CD8-positive, alpha-beta memory T cell (primary cell): ENCODE measurements at regions not wholly inside any gene's neighbourhood (a gene's known extent, or its start where the extent isn't known, plus 50 kb on each side); places are given as distances from the start of the nearest gene placed in this dataset.

Experiments
- CTCF ChIA-PET: fragments of 350-600 bp; sonication (Branson Sonifier 250); formaldehyde crosslinking; loops from one replicate; lab custom pipeline; 2021; ENCODE audit warnings: antibody characterized with exemption; lab: Charles Lee
- POLR2A ChIA-PET: fragments of 350-600 bp; sonication (Branson Sonifier 250); formaldehyde crosslinking; loops from one replicate; lab custom pipeline; 2021; ENCODE audit warnings: antibody characterized with exemption; lab: Charles Lee
- DNase-seq, 5 donors: peaks; one replicate each; pipeline versions ENCODE4 v3.0.0 to v3.0.0-alpha.2; 2020 to 2022; ENCODE audit warnings: mixed read lengths in 1 of 5
- H3K27ac ChIP-seq: one replicate; pipeline ENCODE4 v1.7.0; 2013; ENCODE audit warnings: low read depth, mild to moderate bottlenecking, low read length, moderate library complexity
- H3K27me3 ChIP-seq: 2 replicates; pipeline ENCODE4 v1.7.0; 2013; ENCODE audit warnings: low read length, mild to moderate bottlenecking; ENCODE audit not compliant: insufficient read depth, poor library complexity, severe bottlenecking
- H3K36me3 ChIP-seq: 2 replicates; pipeline ENCODE4 v1.7.0; 2013; ENCODE audit warnings: mild to moderate bottlenecking, low read length, moderate library complexity; ENCODE audit not compliant: insufficient read depth
- H3K4me1 ChIP-seq: 2 replicates; pipeline ENCODE4 v1.7.0; 2013; ENCODE audit warnings: mild to moderate bottlenecking, low read length, moderate library complexity; ENCODE audit not compliant: insufficient read depth
- H3K4me3 ChIP-seq: 2 replicates; pipeline ENCODE4 v1.7.0; 2013; ENCODE audit warnings: mild to moderate bottlenecking, low read length
- H3K9me3 ChIP-seq: 2 replicates; pipeline ENCODE4 v1.7.0; 2013; ENCODE audit warnings: mild to moderate bottlenecking, low read length
- H3K27ac Mint-ChIP-seq, 8 donors: one replicate each; pipeline ENCODE4 v1.8.0; 2020 to 2021; ENCODE audit warnings: mixed read lengths in 8 of 8, mild to moderate bottlenecking in 6 of 8, inconsistent platforms in 3 of 8, moderate library complexity in 3 of 8
- H3K27me3 Mint-ChIP-seq, 2 donors: one replicate each; pipeline ENCODE4 v1.8.0; 2020 to 2021; ENCODE audit warnings: mixed read lengths in 2 of 2, mild to moderate bottlenecking in 1 of 2, moderate library complexity in 1 of 2
- H3K36me3 Mint-ChIP-seq, 3 donors: one replicate each; pipeline ENCODE4 v1.8.0; 2020 to 2021; ENCODE audit warnings: mixed read lengths in 3 of 3, inconsistent platforms in 1 of 3, mild to moderate bottlenecking in 1 of 3
- H3K4me1 Mint-ChIP-seq, 3 donors: one replicate each; pipeline ENCODE4 v1.8.0; 2020 to 2021; ENCODE audit warnings: mixed read lengths in 3 of 3, inconsistent platforms in 1 of 3, mild to moderate bottlenecking in 1 of 3
- H3K4me3 Mint-ChIP-seq, 7 donors: one replicate each; pipeline ENCODE4 v1.8.0; 2020 to 2021; ENCODE audit warnings: mixed read lengths in 7 of 7, mild to moderate bottlenecking in 6 of 7, moderate library complexity in 4 of 7, inconsistent platforms in 2 of 7
- H3K9me3 Mint-ChIP-seq, 5 donors: one replicate each; pipeline ENCODE4 v1.8.0; 2020 to 2022; ENCODE audit warnings: mixed read lengths in 5 of 5, mild to moderate bottlenecking in 3 of 5, moderate library complexity in 2 of 5, inconsistent platforms in 1 of 5

DNA sequence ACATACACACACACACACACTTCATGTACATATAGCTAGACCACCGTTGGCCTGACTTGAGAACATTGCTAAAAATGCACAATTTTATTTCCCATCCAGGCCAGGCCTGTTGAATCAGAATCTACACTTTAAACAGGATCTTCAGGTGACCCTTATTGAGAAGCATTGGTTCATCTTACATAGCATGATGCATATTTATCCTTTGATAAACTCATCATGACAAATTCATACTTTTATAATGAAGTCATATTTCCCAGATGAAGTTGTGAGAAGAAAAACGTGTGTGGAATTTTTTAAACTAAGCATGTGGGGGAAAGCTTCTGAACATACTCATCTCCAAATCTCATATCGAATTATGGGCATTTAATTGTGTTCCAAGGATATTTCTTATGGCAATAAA is 877.7 kb downstream of the MRPL39 start:
- Histone ChIP-seq H3K4me3 (no peak overlapping the region), H3K36me3 (no peaks in the 10 kb centered on the region), H3K27me3 (no peaks in the 10 kb centered on the region), H3K27ac (no peak overlapping the region), H3K4me1 (no peaks in the 10 kb centered on the region), H3K9me3 (no peaks in the 10 kb centered on the region)
- CTCF ChIA-PET, result no interaction called here
- no peak for DNase-seq
- no peaks in the 10 kb centered on the region for H3K36me3 Mint-ChIP-seq
- H3K27me3 Mint-ChIP-seq, result no peaks in the 10 kb centered on the region
- peaks cover 0 to 5% (median 0%) of the 10 kb centered on the region in 5 donors for H3K9me3 Mint-ChIP-seq
- H3K27ac Mint-ChIP-seq, result no peak overlapping the region
- POLR2A ChIA-PET, result no interaction called here
- H3K4me1 Mint-ChIP-seq, result no peaks in the 10 kb centered on the region
- no peak overlapping the region for H3K4me3 Mint-ChIP-seq

DNA sequence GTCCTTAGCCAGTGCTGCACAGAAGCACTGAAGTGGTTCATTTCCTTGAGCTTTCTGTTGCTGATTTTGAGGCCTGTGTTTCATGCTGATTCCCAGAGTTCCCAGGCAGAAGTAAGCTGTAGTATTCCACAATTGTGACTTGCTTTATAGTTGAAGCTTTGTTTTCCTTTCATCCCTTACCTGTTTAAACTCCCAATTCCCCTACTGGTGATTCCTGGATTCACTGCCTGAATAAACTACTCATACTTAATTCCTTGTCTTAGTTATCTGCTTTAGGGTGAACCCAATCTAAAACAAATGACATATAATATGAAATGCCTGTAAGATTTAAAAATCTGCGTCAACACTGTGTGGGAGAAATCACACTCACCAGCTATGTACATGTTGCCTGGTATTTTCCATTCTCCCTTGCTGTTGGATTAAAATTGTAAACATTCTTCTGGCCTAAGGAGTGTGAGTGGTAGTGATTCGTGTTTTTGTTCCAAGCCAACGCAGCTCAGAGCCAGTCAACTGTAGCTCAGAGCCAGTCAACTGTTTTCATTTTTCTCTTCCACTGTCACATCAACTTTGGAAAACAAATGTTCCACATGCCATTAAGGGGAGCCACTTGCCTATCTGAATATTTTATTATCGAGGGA is 879.4 kb downstream of the MRPL39 start:
- no peak overlapping the region for H3K4me3 ChIP-seq
- Mint-ChIP-seq H3K36me3 (no peaks in the 10 kb centered on the region), H3K27me3 (no peaks in the 10 kb centered on the region), H3K4me3 (no peak overlapping the region), H3K27ac (no peak overlapping the region), H3K9me3 (peaks cover 0 to 5% (median 0%) of the 10 kb centered on the region in 5 donors), H3K4me1 (no peaks in the 10 kb centered on the region)
- H3K9me3 ChIP-seq, result no peaks in the 10 kb centered on the region
- no peaks in the 10 kb centered on the region for H3K4me1 ChIP-seq
- no peaks in the 10 kb centered on the region for H3K27me3 ChIP-seq
- ChIA-PET POLR2A (no interaction called here), CTCF (no interaction called here)
- H3K27ac ChIP-seq, result no peak overlapping the region
- no peak for DNase-seq
- no peaks in the 10 kb centered on the region for H3K36me3 ChIP-seq

DNA sequence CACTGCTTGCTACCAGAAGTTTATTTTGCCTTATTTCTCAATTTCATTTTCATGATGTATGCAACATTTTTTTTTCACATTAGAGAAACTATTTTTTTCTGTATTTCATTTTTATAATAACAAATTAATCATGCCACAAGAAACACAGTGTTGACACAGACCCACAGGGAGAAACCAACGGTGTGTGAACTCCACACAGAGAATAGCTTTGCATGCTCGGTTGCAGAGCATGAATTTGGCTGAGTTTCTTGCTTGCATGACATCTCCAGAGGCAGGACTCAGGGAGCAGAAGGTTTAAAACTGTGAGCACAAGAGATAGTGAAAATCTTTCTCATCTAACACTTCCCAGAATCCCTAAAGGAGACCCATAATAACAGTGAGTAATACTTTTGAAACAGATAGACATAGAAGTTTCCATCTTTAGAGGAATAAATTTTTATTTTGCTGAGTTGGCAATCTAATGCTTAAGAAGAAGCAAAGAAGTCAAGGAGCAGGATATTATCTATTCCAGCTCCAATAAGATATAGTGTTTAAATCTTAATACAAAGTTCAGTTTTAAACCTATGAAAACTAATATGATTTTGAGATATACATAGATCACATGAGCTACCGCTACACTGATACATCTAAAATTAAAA is 890.9 kb downstream of the MRPL39 start:
- Mint-ChIP-seq H3K27ac (no peak overlapping the region), H3K4me3 (no peak overlapping the region), H3K36me3 (no peaks in the 10 kb centered on the region), H3K4me1 (no peaks in the 10 kb centered on the region), H3K9me3 (peaks cover 0 to 16% (median 3%) of the 10 kb centered on the region in 5 donors), H3K27me3 (no peaks in the 10 kb centered on the region)
- no peak overlapping the region for H3K4me3 ChIP-seq
- no peak overlapping the region for H3K27ac ChIP-seq
- H3K9me3 ChIP-seq, result no peaks in the 10 kb centered on the region
- H3K36me3 ChIP-seq, result no peaks in the 10 kb centered on the region
- no peaks in the 10 kb centered on the region for H3K27me3 ChIP-seq
- CTCF ChIA-PET, result no interaction called here
- POLR2A ChIA-PET, result no interaction called here
- no peaks in the 10 kb centered on the region for H3K4me1 ChIP-seq
- no peak for DNase-seq

DNA sequence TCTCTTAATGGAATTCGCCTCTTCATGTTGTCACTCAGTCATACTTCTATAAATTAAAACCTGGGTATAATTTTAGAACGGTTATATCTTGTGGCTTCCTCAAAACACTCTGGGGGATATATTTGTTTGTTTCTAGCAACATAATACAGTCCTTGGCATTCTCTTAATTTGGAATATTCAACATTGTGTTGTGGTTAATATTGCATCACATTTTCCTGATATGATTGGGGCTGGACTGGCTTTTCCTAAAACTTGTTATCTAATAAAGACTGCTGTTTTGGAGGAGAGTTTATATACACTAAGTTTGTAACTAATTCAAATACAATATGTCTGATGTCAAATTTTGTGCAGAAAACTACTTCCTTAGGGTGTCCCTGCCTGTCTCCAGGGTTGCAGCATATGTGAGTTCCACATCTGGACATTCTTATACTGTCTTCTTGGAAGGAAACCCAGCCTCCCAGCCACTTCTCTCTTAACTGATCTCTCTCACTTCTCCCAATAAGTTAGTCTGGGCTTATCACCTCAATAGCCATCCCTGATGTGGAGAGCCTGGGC is 892.6 kb downstream of the MRPL39 start:
- H3K4me1 Mint-ChIP-seq, result no peaks in the 10 kb centered on the region
- POLR2A ChIA-PET, result no interaction called here
- no peaks in the 10 kb centered on the region for H3K36me3 Mint-ChIP-seq
- Histone ChIP-seq H3K27me3 (no peaks in the 10 kb centered on the region), H3K4me1 (no peaks in the 10 kb centered on the region), H3K36me3 (no peaks in the 10 kb centered on the region), H3K9me3 (no peaks in the 10 kb centered on the region), H3K4me3 (no peak overlapping the region), H3K27ac (no peak overlapping the region)
- H3K27me3 Mint-ChIP-seq, result no peaks in the 10 kb centered on the region
- H3K9me3 Mint-ChIP-seq, result peaks cover 0 to 15% (median 3%) of the 10 kb centered on the region in 5 donors
- no peak overlapping the region for H3K4me3 Mint-ChIP-seq
- no peak for DNase-seq
- no peak overlapping the region for H3K27ac Mint-ChIP-seq
- CTCF ChIA-PET, result no interaction called here

DNA sequence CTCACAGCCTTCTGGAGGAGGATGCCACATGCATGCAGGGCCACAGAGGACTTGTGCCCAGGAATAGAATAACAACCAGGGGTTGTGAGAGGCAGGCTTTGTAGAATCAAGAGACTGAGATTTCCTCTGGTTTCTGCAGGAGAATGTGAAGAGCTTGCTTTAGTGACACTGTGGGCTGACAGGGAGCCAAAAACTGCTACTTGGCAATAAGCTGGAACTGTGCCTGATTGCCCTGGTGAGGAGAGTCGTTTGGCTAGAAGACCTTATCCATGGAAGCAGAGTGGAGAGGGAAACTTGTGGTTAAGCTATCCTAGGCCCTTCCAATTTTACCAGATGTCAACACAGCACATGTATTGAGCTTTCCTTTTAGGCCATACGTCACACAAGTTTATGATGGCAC is 902.1 kb downstream of the MRPL39 start:
- Histone ChIP-seq H3K4me3 (no peak overlapping the region), H3K36me3 (no peaks in the 10 kb centered on the region), H3K4me1 (no peaks in the 10 kb centered on the region), H3K27me3 (no peaks in the 10 kb centered on the region), H3K9me3 (no peaks in the 10 kb centered on the region), H3K27ac (no peak overlapping the region)
- Mint-ChIP-seq H3K4me3 (no peak overlapping the region), H3K4me1 (no peaks in the 10 kb centered on the region), H3K36me3 (no peaks in the 10 kb centered on the region), H3K27ac (no peak overlapping the region), H3K9me3 (peaks cover 0 to 7% (median 0%) of the 10 kb centered on the region in 5 donors), H3K27me3 (no peaks in the 10 kb centered on the region)
- ChIA-PET POLR2A (no interaction called here), CTCF (no interaction called here)
- DNase-seq, result no peak

DNA sequence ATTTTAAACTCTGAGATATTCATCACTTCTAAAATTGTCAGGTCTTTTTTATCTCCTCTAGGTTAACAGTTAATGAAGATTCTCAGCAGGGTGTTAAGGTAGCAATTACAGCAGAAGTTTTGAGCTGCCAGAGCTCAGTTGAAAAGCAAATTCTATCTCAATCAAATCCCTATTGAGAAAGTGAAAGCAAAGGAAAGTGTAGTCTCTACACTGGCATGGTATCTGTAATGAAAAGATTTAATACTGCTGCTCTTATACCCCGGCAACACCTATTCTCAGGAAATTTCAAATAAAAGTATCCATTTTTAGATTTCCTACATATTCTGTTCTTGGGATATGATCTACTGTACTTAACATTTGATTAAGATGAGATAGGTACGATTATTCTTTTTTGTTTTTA is 913.5 kb downstream of the MRPL39 start:
- no peak overlapping the region for H3K27ac Mint-ChIP-seq
- no peaks in the 10 kb centered on the region for H3K27me3 Mint-ChIP-seq
- ChIA-PET POLR2A (no interaction called here), CTCF (no interaction called here)
- H3K9me3 Mint-ChIP-seq, result peaks cover 0 to 11% (median 4%) of the 10 kb centered on the region in 5 donors
- H3K9me3 ChIP-seq, result no peaks in the 10 kb centered on the region
- H3K36me3 Mint-ChIP-seq, result no peaks in the 10 kb centered on the region
- no peak overlapping the region for H3K4me3 Mint-ChIP-seq
- H3K27ac ChIP-seq, result no peak overlapping the region
- H3K27me3 ChIP-seq, result no peaks in the 10 kb centered on the region
- H3K4me1 ChIP-seq, result no peaks in the 10 kb centered on the region
- H3K4me1 Mint-ChIP-seq, result no peaks in the 10 kb centered on the region
- H3K4me3 ChIP-seq, result no peak overlapping the region
- no peaks in the 10 kb centered on the region for H3K36me3 ChIP-seq
- DNase-seq, result no peak

DNA sequence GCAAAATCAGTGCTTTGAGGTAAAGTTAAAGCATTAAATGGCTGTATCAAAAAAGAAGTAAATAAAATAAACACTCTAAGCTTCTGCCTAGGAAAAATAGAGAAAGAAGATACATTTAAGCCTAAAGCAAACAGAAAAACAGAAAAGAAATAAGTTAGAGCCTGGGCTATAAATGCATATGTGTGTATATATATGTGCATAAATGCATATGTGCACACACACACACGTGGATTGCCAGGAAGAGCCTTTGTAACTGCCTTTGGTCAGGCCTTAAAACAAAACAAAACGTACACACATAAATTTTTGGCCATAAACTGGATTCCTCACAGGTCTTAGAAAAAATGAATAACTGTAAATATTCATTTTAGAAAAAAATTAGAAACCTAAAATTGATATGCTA is 925.8 kb downstream of the MRPL39 start:
- Mint-ChIP-seq H3K27ac (no peak overlapping the region), H3K36me3 (no peaks in the 10 kb centered on the region), H3K27me3 (no peaks in the 10 kb centered on the region), H3K4me3 (no peak overlapping the region), H3K9me3 (peaks cover 0 to 5% (median 3%) of the 10 kb centered on the region in 5 donors), H3K4me1 (no peaks in the 10 kb centered on the region)
- no peak overlapping the region for H3K4me3 ChIP-seq
- H3K4me1 ChIP-seq, result no peaks in the 10 kb centered on the region
- H3K9me3 ChIP-seq, result no peaks in the 10 kb centered on the region
- H3K27me3 ChIP-seq, result no peaks in the 10 kb centered on the region
- H3K36me3 ChIP-seq, result no peaks in the 10 kb centered on the region
- H3K27ac ChIP-seq, result no peak overlapping the region
- POLR2A ChIA-PET, result no interaction called here
- no peak for DNase-seq
- CTCF ChIA-PET, result no interaction called here

DNA sequence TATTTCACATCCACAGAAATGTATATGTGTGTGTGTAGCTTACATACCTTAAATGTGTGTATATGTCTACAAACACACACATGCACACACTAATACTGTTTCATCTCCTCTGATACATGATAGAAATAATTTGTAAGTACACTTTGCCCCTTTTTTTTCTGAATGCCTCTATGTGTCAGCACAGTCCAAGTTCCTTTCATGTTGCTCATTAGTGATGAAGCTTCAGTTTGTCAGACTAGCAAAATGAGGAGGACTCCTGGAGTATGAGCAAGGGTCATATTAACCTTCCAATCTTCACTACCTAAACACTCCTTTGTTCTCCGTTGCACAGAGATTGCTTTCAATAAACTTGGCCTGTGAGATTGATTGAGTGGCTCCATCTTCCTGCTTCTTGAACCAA is 935.4 kb downstream of the MRPL39 start:
- H3K27me3 ChIP-seq, result no peaks in the 10 kb centered on the region
- H3K4me3 ChIP-seq, result no peak overlapping the region
- H3K4me3 Mint-ChIP-seq, result no peak overlapping the region
- H3K4me1 ChIP-seq, result no peaks in the 10 kb centered on the region
- no peak for DNase-seq
- H3K9me3 ChIP-seq, result no peaks in the 10 kb centered on the region
- no peaks in the 10 kb centered on the region for H3K4me1 Mint-ChIP-seq
- no peak overlapping the region for H3K27ac ChIP-seq
- H3K36me3 Mint-ChIP-seq, result no peaks in the 10 kb centered on the region
- no peaks in the 10 kb centered on the region for H3K27me3 Mint-ChIP-seq
- no peak overlapping the region for H3K27ac Mint-ChIP-seq
- H3K9me3 Mint-ChIP-seq, result peaks cover 0 to 11% (median 4%) of the 10 kb centered on the region in 5 donors
- no peaks in the 10 kb centered on the region for H3K36me3 ChIP-seq
- CTCF ChIA-PET, result no interaction called here
- POLR2A ChIA-PET, result no interaction called here
